Fibroblast of pulmonary artery (primary cell): ENCODE measurements at regions not wholly inside any gene's neighbourhood (a gene's known extent, or its start where the extent isn't known, plus 50 kb on each side); places are given as distances from the start of the nearest gene placed in this dataset.

ENCODE experiments used
- DNase-seq: peaks from one replicate; pipeline ENCODE4 v3.0.0-alpha.2; 2010; ENCODE audit warnings: low read depth
- H3K4me3 ChIP-seq: replicated peaks from 2 replicates; pipeline ENCODE4 v1.5.1; 2011; ENCODE audit warnings: low read depth, mild to moderate bottlenecking, control low read depth, low read length, moderate library complexity
- CTCF ChIP-seq: IDR thresholded peaks from 2 replicates; pipeline ENCODE4 v1.5.1; 2011; ENCODE audit warnings: mild to moderate bottlenecking, control low read depth, low read length, inconsistent platforms; ENCODE audit errors: missing control alignments

- no peak for TF ChIP-seq CTCF
Measured at GRCh38 chr2:198308368-198308767, 504.0 kb downstream of the PLCL1 start.

GRCh38 chr2:198307093-198307492, 502.7 kb downstream of the PLCL1 start:
- no peak for TF ChIP-seq CTCF
- no peak for DNase-seq
- H3K4me3 ChIP-seq = no peak overlapping the region

More at GRCh38 chr2:198308368-198308767, 504.0 kb downstream of the PLCL1 start:
- no peak for DNase-seq
- H3K4me3 ChIP-seq = no peak overlapping the region

- no peak overlapping the region for H3K4me3 ChIP-seq
- no peak for TF ChIP-seq CTCF
Measured at GRCh38 chr2:198304859-198305258, 500.5 kb downstream of the PLCL1 start.

GRCh38 chr2:198297350-198297749, 493.0 kb downstream of the PLCL1 start:
- TF ChIP-seq CTCF = no peak
- H3K4me3 ChIP-seq = no peak overlapping the region
- DNase-seq = no peak

More at GRCh38 chr2:198304859-198305258, 500.5 kb downstream of the PLCL1 start:
- no peak for DNase-seq

- TF ChIP-seq CTCF = peak; percentile 77
- no peak overlapping the region for H3K4me3 ChIP-seq
- DNase-seq = peak; percentile 69
Measured at GRCh38 chr2:198296665-198297308, 492.4 kb downstream of the PLCL1 start.

- TF ChIP-seq CTCF = no peak
- H3K4me3 ChIP-seq = no peak overlapping the region
- DNase-seq = no peak
Measured at GRCh38 chr2:198293281-198293680, 488.9 kb downstream of the PLCL1 start.

- TF ChIP-seq CTCF = no peak
- H3K4me3 ChIP-seq = no peak overlapping the region
- no peak for DNase-seq
Measured at GRCh38 chr2:198289811-198290210, 485.4 kb downstream of the PLCL1 start.
